A549 (cell line): ENCODE measurements at regions not wholly inside any gene's neighbourhood (a gene's known extent, or its start where the extent isn't known, plus 50 kb on each side); places are given as distances from the start of the nearest gene placed in this dataset.

Source experiments
- ATAC-seq, 2 experiments: fragments of 200-7000 bp in 1 of 2; fragments of >200 bp in 1 of 2; cut with Nextera tagmentation in 1 of 2; cut with Tn5 transposase in 1 of 2; 3 replicates each; pipeline versions ENCODE4 v1.8.0 to v1.9.1; 2018 to 2020; ENCODE audit warnings: mild to moderate bottlenecking in 1 of 2, moderate library complexity in 1 of 2
- CTCF ChIA-PET: fragments of 300-600 bp; sonication (Branson Sonifier 250); formaldehyde crosslinking; extraction: SDS; loops from one replicate; lab custom pipeline; 2021; ENCODE audit warnings: antibody characterized with exemption, inconsistent platforms; lab: Yijun Ruan, JAX
- POLR2A ChIA-PET: fragments of 350-600 bp; formaldehyde crosslinking; extraction: SDS; loops from one replicate; lab custom pipeline; 2021; ENCODE audit warnings: antibody characterized with exemption, inconsistent platforms; lab: Yijun Ruan, JAX
- DNase-seq, 2 experiments: peaks; one replicate each; pipeline versions ENCODE4 v3.0.0 to v3.0.0-alpha.2; 2011 to 2016; ENCODE audit warnings: low read depth in 1 of 2, low spot score in 1 of 2
- FAIRE-seq: peaks from 2 replicates; lab custom pipeline; 2011; peaks lifted over from hg19 to GRCh38; lab: Jason Lieb, UNC
- H3K27ac ChIP-seq, 2 experiments: fragments of >200 bp; sonication (Bioruptor Twin); formaldehyde crosslinking; 3 replicates each; pipeline ENCODE4 v1.5.1; 2016 to 2017
- H3K4me1 ChIP-seq: fragments of >200 bp; sonication (Bioruptor Twin); formaldehyde crosslinking; 3 replicates; pipeline ENCODE4 v1.6.1; 2016
- H3K4me2 ChIP-seq: fragments of >200 bp; sonication (Bioruptor Twin); formaldehyde crosslinking; 3 replicates; pipeline ENCODE4 v1.6.1; 2016
- H3K4me3 ChIP-seq: fragments of >200 bp; sonication (Bioruptor Twin); formaldehyde crosslinking; 3 replicates; pipeline ENCODE4 v1.5.1; 2016
- H3K9me3 ChIP-seq: fragments of >200 bp; sonication (Bioruptor Twin); formaldehyde crosslinking; 3 replicates; pipeline ENCODE4 v1.6.1; 2016
- BHLHE40 ChIP-seq: IDR thresholded peaks from 2 replicates; pipeline ENCODE4 v1.6.1; 2012; ENCODE audit warnings: low read depth, low read length, inconsistent platforms
- CBX2 ChIP-seq: fragments of 200-600 bp; sonication (generic); IDR thresholded peaks from 2 replicates; pipeline ENCODE4 v1.6.1; 2016; ENCODE audit warnings: low read depth, mild to moderate bottlenecking, borderline replicate concordance
- CHD2 ChIP-seq: fragments of 150-350 bp; IDR thresholded peaks from 2 replicates; pipeline ENCODE4 v1.6.1; 2014; ENCODE audit warnings: low read length; ENCODE audit not compliant: partially characterized antibody
- EHMT2 ChIP-seq: fragments of 200-600 bp; sonication (generic); IDR thresholded peaks from 2 replicates; pipeline ENCODE4 v1.6.1; 2016; ENCODE audit warnings: antibody characterized with exemption, low read depth, mild to moderate bottlenecking, moderate library complexity
- EP300 ChIP-seq, 2 experiments: fragments of >200 bp; sonication (Bioruptor Twin); formaldehyde crosslinking; IDR thresholded peaks; 2 replicates in 1 of 2; 3 replicates in 1 of 2; pipeline ENCODE4 v1.6.1; 2016 to 2017
- FOSL2 ChIP-seq, 2 experiments: fragments of 450-650 bp in 1 of 2; fragments of >200 bp in 1 of 2; sonication (Bioruptor Twin) in 1 of 2; formaldehyde crosslinking; IDR thresholded peaks; 2 replicates each; pipeline versions ENCODE4 v1.5.0 to v1.6.1; 2016 to 2020; ENCODE audit warnings: mild to moderate bottlenecking in 1 of 2, moderate library complexity in 1 of 2
- FOXS1 ChIP-seq: fragments of 250-450 bp; sonication (Bioruptor Pico); IDR thresholded peaks from 2 replicates; pipeline ENCODE4 v1.5.0; 2020; ENCODE audit warnings: mild to moderate bottlenecking, moderate library complexity
- GATA3 ChIP-seq: IDR thresholded peaks from 2 replicates; pipeline ENCODE4 v1.6.1; 2012; ENCODE audit warnings: borderline replicate concordance
- HEYL ChIP-seq: fragments of 250-450 bp; sonication (Bioruptor Pico); IDR thresholded peaks from 2 replicates; pipeline ENCODE4 v1.8.0; 2021; ENCODE audit warnings: mild to moderate bottlenecking, moderate library complexity
- HOXA7 ChIP-seq: fragments of 250-450 bp; sonication (Bioruptor Pico); IDR thresholded peaks from 2 replicates; pipeline ENCODE4 v1.5.0; 2020; ENCODE audit warnings: mild to moderate bottlenecking, moderate library complexity
- HOXB13 ChIP-seq: fragments of 250-450 bp; sonication (Bioruptor Pico); IDR thresholded peaks from 2 replicates; pipeline ENCODE4 v1.5.0; 2020; ENCODE audit warnings: low read depth, mild to moderate bottlenecking, moderate library complexity
- JUNB ChIP-seq: fragments of >200 bp; sonication (Bioruptor Twin); formaldehyde crosslinking; IDR thresholded peaks from 2 replicates; pipeline ENCODE4 v1.6.1; 2016
- KDM5A ChIP-seq: fragments of 200-600 bp; sonication (generic); IDR thresholded peaks from 2 replicates; pipeline ENCODE4 v1.6.1; 2016; ENCODE audit warnings: antibody characterized with exemption, mild to moderate bottlenecking
- MAFK ChIP-seq: fragments of 450-650 bp; IDR thresholded peaks from 2 replicates; pipeline ENCODE4 v1.6.1; 2014; ENCODE audit not compliant: partially characterized antibody
- MYC ChIP-seq: IDR thresholded peaks from 2 replicates; pipeline ENCODE4 v1.6.1; 2012; ENCODE audit warnings: mild to moderate bottlenecking, inconsistent platforms, low read length, improper control_type of control experiment, borderline replicate concordance
- PHF8 ChIP-seq: fragments of 200-600 bp; sonication (generic); IDR thresholded peaks from 2 replicates; pipeline ENCODE4 v1.6.1; 2016; ENCODE audit warnings: low read depth, mild to moderate bottlenecking, antibody characterized with exemption, moderate library complexity, borderline replicate concordance
- POLR2A ChIP-seq: IDR thresholded peaks from 2 replicates; pipeline ENCODE4 v1.6.1; 2012; ENCODE audit warnings: mild to moderate bottlenecking, low read length
- POLR2AphosphoS2 ChIP-seq: conservative IDR thresholded peaks from 2 replicates; pipeline ENCODE4 v1.6.1; 2012; ENCODE audit warnings: low read length, improper control_type of control experiment, inconsistent platforms
- RNF2 ChIP-seq: fragments of 200-600 bp; sonication (generic); IDR thresholded peaks from 2 replicates; pipeline ENCODE4 v1.6.1; 2016; ENCODE audit warnings: low read depth, mild to moderate bottlenecking, antibody characterized with exemption, moderate library complexity, borderline replicate concordance
- SMC3 ChIP-seq: fragments of >200 bp; sonication (Bioruptor Twin); formaldehyde crosslinking; IDR thresholded peaks from 3 replicates; pipeline ENCODE4 v1.6.1; 2018; ENCODE audit warnings: inconsistent platforms
- TFCP2L1 ChIP-seq: fragments of 250-450 bp; sonication (Bioruptor Pico); IDR thresholded peaks from 2 replicates; pipeline ENCODE4 v1.5.0; 2021; ENCODE audit warnings: mild to moderate bottlenecking
- TP53 ChIP-seq: fragments of 250-450 bp; sonication (Bioruptor Pico); IDR thresholded peaks from 2 replicates; pipeline ENCODE4 v1.5.0; 2021; ENCODE audit warnings: mild to moderate bottlenecking, moderate library complexity
- ZFP36 ChIP-seq: fragments of 450-650 bp; IDR thresholded peaks from 2 replicates; pipeline ENCODE4 v1.6.1; 2014; ENCODE audit warnings: borderline replicate concordance; ENCODE audit not compliant: partially characterized antibody
- ZNF302 ChIP-seq: fragments of 250-450 bp; sonication (Bioruptor Pico); IDR thresholded peaks from 2 replicates; pipeline ENCODE4 v1.9.0; 2021; ENCODE audit warnings: inconsistent platforms, mild to moderate bottlenecking, moderate library complexity
- ZSCAN20 ChIP-seq: fragments of 250-450 bp; sonication (Bioruptor Pico); IDR thresholded peaks from 2 replicates; pipeline ENCODE4 v1.8.0; 2022; ENCODE audit warnings: mild to moderate bottlenecking, moderate library complexity
- WGBS: methylation state at CpG from one replicate; pipeline ENCODE4 v1.1.6; 2017; ENCODE audit errors: missing lambda C conversion rate; 5-methylcytosine and 5-hydroxymethylcytosine counted together
- TF ChIP-seq, protein P1 (sequence below): fragments of >200 bp; sonication (Bioruptor Twin); formaldehyde crosslinking; IDR thresholded peaks from 3 replicates; pipeline ENCODE4 v1.6.1; 2016
- TF ChIP-seq, protein P2 (sequence below): IDR thresholded peaks from 2 replicates; pipeline ENCODE4 v1.6.1; 2012; ENCODE audit warnings: low read depth, borderline replicate concordance
- TF ChIP-seq, protein P3 (sequence below): fragments of 150-350 bp; IDR thresholded peaks from 2 replicates; pipeline ENCODE4 v1.6.1; 2014; ENCODE audit warnings: low read depth, mild to moderate bottlenecking, low read length
- TF ChIP-seq, protein P4 (sequence below): fragments of >200 bp; sonication (Bioruptor Twin); formaldehyde crosslinking; IDR thresholded peaks from 3 replicates; pipeline ENCODE4 v1.5.1; 2016

DNA sequence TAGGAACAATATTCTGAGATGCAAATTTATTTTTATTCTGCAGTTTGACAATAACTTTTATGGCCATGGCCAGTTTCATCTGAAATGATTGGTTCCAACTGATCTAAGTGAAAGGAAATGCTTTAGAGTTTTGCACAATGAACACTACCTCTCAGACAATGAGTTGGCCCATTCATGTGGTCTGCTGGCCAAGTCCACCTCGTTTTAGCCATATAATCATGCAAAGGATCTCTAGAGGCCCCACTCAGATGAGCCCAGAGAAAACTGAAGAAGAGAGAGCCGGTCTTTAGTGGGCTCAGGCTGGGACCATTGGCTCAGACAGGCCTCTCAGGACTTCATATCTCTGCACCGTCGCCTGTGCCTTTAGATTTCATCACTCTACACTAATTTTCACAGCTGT, 254.7 kb downstream of the MREG start:
- H3K4me3 ChIP-seq = no peak overlapping the region
- DNase-seq (no peak), ATAC-seq (no peak), FAIRE-seq (no peak)
- TF ChIP-seq JUNB (no peak), CBX2 (no peak), HOXA7 (CRISPR knock-in tag) (no peak), ZNF302 (no peak), TFCP2L1 (CRISPR knock-in tag) (no peak), KDM5A (no peak), MAFK (no peak), CHD2 (no peak), POLR2AphosphoS2 (no peak), RNF2 (no peak), ZSCAN20 (no peak), EHMT2 (no peak), HOXB13 (no peak), BHLHE40 (no peak), POLR2A (no peak), ZFP36 (no peak), EP300 (IDR thresholded peaks at IDR 0.05) (no peak)
- CTCF ChIA-PET = no interaction called here
- H3K4me1 ChIP-seq = no peaks in the 10 kb centered on the region
- 63% methylated on average over 4 of the region's 4 CpGs for WGBS
- H3K27ac ChIP-seq = peak overlapping the region in 1 of 2 experiments; percentile 44; a peak in 1 of 6 replicates
- POLR2A ChIA-PET = no interaction called here
- no peak overlapping the region for H3K4me2 ChIP-seq
- no peaks in the 10 kb centered on the region for H3K9me3 ChIP-seq

DNA sequence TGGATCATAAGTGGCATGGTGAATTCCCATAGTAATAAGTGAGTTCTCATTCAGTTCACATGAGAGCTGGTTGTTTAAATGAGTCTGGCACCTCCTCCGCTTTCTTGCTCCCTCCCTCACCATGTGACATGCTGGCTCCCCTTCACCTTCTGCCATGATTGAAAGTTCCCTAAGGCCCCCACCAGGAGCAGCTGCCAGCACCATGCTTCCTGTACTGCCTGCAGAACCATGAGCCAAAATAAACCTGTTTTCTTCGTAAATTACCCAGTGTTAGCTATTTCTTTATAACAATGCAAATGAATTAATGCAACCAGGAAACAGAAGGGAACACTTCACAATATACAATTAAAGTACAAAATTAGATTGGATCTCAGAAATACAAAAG, 257.0 kb downstream of the MREG start:
- H3K9me3 ChIP-seq = no peaks in the 10 kb centered on the region
- ChIA-PET CTCF (no interaction called here), POLR2A (no interaction called here)
- no peak for FAIRE-seq
- H3K4me3 ChIP-seq = no peak overlapping the region
- H3K27ac ChIP-seq = no peak overlapping the region
- DNase-seq = no peak
- TF ChIP-seq RNF2 (no peak), EP300 (IDR thresholded peaks at IDR 0.05) (no peak), ZNF302 (no peak), HEYL (no peak), MYC (no peak), JUNB (no peak), GATA3 (no peak), ZFP36 (no peak), TP53 (CRISPR knock-in tag) (no peak), POLR2AphosphoS2 (no peak)
- TF ChIP-seq, protein P1, sequence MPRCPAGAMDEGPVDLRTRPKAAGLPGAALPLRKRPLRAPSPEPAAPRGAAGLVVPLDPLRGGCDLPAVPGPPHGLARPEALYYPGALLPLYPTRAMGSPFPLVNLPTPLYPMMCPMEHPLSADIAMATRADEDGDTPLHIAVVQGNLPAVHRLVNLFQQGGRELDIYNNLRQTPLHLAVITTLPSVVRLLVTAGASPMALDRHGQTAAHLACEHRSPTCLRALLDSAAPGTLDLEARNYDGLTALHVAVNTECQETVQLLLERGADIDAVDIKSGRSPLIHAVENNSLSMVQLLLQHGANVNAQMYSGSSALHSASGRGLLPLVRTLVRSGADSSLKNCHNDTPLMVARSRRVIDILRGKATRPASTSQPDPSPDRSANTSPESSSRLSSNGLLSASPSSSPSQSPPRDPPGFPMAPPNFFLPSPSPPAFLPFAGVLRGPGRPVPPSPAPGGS = no peak
- TF ChIP-seq, protein P2, sequence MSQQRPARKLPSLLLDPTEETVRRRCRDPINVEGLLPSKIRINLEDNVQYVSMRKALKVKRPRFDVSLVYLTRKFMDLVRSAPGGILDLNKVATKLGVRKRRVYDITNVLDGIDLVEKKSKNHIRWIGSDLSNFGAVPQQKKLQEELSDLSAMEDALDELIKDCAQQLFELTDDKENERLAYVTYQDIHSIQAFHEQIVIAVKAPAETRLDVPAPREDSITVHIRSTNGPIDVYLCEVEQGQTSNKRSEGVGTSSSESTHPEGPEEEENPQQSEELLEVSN = no peak
- no peak overlapping the region for H3K4me2 ChIP-seq
- 90% methylated on average over 2 of the region's 2 CpGs for WGBS
- H3K4me1 ChIP-seq = peaks cover 9% of the 10 kb centered on the region
- ATAC-seq = no peak

DNA sequence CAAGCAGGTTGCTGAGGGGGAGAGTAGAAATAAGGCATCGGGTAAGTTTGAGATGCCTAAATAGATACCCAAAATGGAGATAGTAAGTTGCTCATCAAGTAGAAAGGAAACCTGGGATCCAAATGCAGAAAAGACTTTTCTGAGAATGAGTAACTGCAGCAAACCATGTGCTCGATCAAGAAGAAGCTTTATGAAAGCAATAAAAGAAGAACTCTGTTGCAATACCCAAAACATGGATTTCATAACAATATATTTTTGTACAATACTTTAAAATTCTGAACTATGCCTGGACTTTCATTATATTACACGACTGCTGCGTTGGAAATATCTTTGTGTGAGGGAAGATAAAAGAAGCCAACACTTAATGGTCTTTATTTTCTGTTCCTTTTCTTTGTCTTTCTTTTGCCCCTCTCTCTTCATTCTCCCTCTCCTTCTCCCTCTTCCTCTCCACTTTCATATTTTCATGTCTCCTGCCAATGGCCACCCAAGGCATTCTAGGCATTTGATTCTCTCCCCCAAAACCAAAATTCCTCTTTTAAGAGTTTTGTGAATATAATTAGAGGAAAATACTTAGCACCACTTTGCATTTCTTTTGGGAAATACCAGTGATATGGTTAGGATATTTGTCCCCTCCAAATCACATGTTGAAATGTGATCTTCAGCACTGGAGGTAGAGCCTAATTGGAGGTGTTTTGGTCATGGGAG, 257.6 kb downstream of the MREG start:
- ChIA-PET POLR2A (no interaction called here), CTCF (no interaction called here)
- Histone ChIP-seq H3K4me2 (no peak overlapping the region), H3K27ac (0 out of 6 replicates have a peak overlapping the region, but pooled peaks of 1 of the 2 experiments have one; percentile 1), H3K4me3 (no peak overlapping the region), H3K9me3 (no peaks in the 10 kb centered on the region), H3K4me1 (peaks cover 14% of the 10 kb centered on the region)
- no peak for DNase-seq
- ATAC-seq = no peak
- WGBS = 89% methylated on average over 4 of the region's 4 CpGs
- TF ChIP-seq HOXA7 (CRISPR knock-in tag) (no peak), ZNF302 (no peak), ZFP36 (no peak), BHLHE40 (no peak), TP53 (CRISPR knock-in tag) (no peak), CHD2 (no peak), RNF2 (no peak), PHF8 (no peak), SMC3 (no peak), EP300 (IDR thresholded peaks at IDR 0.05) (no peak), HEYL (no peak), KDM5A (no peak), FOSL2 (IDR thresholded peaks at IDR 0.05) (no peak), FOSL2 (CRISPR knock-in tag; IDR thresholded peaks at IDR 0.05) (no peak), FOXS1 (CRISPR knock-in tag) (no peak), JUNB (no peak), POLR2A (no peak)
- TF ChIP-seq, protein P3, sequence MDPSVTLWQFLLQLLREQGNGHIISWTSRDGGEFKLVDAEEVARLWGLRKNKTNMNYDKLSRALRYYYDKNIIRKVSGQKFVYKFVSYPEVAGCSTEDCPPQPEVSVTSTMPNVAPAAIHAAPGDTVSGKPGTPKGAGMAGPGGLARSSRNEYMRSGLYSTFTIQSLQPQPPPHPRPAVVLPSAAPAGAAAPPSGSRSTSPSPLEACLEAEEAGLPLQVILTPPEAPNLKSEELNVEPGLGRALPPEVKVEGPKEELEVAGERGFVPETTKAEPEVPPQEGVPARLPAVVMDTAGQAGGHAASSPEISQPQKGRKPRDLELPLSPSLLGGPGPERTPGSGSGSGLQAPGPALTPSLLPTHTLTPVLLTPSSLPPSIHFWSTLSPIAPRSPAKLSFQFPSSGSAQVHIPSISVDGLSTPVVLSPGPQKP = no peak
- TF ChIP-seq, protein P4, sequence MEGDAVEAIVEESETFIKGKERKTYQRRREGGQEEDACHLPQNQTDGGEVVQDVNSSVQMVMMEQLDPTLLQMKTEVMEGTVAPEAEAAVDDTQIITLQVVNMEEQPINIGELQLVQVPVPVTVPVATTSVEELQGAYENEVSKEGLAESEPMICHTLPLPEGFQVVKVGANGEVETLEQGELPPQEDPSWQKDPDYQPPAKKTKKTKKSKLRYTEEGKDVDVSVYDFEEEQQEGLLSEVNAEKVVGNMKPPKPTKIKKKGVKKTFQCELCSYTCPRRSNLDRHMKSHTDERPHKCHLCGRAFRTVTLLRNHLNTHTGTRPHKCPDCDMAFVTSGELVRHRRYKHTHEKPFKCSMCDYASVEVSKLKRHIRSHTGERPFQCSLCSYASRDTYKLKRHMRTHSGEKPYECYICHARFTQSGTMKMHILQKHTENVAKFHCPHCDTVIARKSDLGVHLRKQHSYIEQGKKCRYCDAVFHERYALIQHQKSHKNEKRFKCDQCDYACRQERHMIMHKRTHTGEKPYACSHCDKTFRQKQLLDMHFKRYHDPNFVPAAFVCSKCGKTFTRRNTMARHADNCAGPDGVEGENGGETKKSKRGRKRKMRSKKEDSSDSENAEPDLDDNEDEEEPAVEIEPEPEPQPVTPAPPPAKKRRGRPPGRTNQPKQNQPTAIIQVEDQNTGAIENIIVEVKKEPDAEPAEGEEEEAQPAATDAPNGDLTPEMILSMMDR = no peak
- no peak for FAIRE-seq
